Superior temporal gyrus (tissue), 1 donor: ENCODE measurements at regions not wholly inside any gene's neighbourhood (a gene's known extent, or its start where the extent isn't known, plus 50 kb on each side); places are given as distances from the start of the nearest gene placed in this dataset.
"Not testable (repeated sequence)": the region's sequence is repeated elsewhere in the genome, so short reads cannot be mapped to it uniquely, and the experiment has no call there.

Experiments used
- DNase-seq: peaks from one replicate; pipeline ENCODE4 v3.0.0-alpha.2; 2016; ENCODE audit errors: extremely low spot score

GRCh38 chr11:42762348-42762747 is 549.4 kb upstream of the API5 start:
- no peak for DNase-seq

GRCh38 chr11:42764936-42765335 is 546.9 kb upstream of the API5 start:
- no peak for DNase-seq

GRCh38 chr11:42768576-42768975 is 543.2 kb upstream of the API5 start:
- no peak for DNase-seq

- peak; percentile 83 for DNase-seq
Observed at GRCh38 chr11:42770444-42771065, 541.2 kb upstream of the API5 start.

DNA sequence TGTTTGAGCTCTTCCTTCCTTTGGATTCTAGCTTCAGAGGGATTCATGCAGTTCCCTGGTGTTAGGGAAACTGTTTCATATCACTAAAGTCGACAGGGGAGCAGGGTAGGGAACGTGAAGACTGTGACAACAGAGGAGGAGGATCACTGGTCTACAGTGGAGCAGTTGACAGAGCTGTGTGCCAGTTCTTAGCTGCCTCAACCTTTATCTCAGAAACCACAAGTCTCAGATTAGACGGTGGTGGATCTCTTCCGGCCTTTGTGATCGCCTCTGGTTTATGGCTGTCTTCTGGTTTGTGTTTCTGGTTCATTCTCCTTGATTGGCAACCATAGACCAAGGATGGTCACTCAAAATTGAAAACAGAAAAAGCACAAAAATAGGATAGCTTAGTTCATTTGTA is 538.9 kb upstream of the API5 start:
- DNase-seq = no peak

DNA sequence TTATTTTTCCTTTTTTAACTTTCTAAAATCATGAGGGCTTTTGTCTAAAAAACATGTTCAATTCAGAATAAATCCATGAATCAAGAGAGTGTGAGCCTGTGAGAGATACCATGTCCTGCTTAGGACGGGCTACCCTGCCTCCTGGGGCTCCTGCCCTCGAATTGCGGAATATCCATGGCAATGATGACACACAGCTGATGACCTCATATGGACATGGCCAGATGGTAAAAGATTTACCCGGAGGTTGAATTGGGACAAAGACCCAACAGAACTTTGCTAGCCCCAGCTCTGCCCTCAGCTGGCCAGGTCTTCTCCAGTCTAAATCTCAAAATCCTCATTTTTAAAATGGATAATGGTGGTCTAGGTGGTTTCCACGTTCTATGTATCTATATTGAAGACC is 538.1 kb upstream of the API5 start:
- no peak for DNase-seq

GRCh38 chr11:42774567-42774966 is 537.2 kb upstream of the API5 start:
- DNase-seq = no peak

GRCh38 chr11:42777776-42778175 is 534.0 kb upstream of the API5 start:
- no peak for DNase-seq

DNA sequence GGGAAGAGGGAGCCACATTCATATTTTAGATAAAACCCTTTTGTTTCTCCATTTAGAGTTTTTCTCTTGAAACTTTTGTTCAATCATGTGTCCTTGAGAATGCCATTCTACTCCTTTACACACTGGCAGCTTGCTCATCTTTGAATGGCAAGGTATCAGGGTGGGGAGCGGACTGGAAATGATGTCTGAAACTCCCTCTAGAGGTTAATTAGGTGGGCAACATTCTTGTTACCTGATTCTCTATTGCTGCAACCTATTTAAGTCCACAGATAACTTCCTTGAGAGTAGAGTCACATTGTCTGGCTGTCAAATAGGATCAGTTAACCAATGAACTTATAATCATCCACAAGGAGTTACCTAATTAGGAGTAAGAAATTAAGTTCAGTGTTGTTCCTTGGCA is 533.6 kb upstream of the API5 start:
- DNase-seq = no peak

DNA sequence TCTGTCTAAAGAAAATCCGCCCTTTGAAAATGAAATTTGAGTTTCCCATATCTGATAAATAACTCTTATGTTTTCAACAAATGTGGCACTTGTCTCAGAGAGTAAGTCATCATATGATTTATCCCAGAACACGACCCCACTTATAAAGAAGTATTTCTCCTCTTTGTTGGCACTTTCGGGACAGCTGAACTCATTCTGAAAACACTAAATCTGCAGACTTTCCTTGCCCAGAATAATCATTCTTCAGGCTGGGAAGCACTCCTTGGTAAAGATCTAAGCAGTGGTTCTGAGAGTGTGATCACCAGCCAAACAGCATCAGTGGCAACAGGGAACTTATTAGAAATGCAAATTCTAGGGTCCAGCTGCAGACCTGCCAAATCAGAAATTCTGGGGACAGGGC is 532.2 kb upstream of the API5 start:
- DNase-seq = peak; percentile 33

DNA sequence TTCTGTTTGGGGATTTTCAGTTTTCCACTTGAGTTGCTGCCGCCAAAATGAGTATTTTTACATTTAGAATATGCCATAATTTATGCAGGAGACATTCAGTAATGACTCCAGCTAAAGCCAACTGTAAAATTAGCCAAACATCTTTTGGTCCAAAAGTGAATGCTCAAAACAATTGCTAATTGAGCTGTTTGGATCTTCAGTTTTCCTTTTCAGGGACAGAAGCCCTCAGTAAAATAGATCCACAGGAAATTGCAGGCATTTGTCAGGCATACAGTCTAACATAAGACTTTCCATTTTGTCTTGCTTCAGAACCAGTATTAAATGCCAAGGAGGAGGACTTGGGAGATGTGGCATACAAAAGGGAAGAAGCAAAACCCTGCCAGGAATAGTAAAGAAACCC is 524.8 kb upstream of the API5 start:
- DNase-seq = no peak

DNA sequence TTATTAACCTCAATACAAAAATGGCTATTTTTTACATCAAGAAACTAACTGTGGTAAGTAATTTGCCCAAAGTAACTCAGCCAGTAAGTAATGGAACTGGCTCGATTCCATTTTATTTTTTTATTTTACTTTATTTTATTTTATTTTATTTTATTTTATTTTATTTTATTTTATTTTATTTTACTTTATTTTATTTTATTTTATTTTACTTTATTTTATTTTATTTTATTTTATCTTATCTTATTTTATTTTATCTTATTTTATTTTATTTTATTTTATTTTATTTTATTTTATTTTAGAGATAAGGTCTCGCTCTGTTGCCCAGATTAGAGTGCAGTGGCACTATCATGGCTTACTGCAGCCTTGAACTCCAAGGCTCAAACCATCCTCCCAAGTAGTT is 516.3 kb upstream of the API5 start:
- DNase-seq = not testable (repeated sequence)

GRCh38 chr11:42800041-42800440 is 511.8 kb upstream of the API5 start:
- peak; percentile 61 for DNase-seq

GRCh38 chr11:42802201-42802899 is 509.4 kb upstream of the API5 start:
- no peak for DNase-seq

- no peak for DNase-seq
Observed at GRCh38 chr11:42806191-42806590, 505.6 kb upstream of the API5 start.

- no peak for DNase-seq
Observed at GRCh38 chr11:42812361-42812760, 499.4 kb upstream of the API5 start.

- no peak for DNase-seq
Observed at GRCh38 chr11:42812960-42813359, 498.8 kb upstream of the API5 start.

DNA sequence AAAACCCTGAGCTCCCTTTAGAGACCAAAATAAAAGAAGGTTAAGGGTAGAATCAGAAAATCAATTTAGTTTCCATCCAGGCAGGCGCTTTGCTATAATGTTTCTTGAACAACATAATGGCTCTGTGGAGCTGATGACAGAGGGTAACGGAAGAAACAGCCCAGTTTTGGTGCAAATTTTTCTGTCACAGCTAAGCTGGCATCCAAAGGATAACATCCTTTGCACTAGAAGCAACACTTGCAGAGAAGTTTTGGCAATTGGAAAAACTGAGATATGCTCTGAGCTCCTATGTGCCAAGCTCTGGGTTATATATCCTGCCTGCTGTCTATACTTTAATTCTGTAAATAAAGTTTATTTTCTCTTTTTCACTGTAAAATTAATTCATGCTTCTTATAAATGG is 495.3 kb upstream of the API5 start:
- no peak for DNase-seq

DNA sequence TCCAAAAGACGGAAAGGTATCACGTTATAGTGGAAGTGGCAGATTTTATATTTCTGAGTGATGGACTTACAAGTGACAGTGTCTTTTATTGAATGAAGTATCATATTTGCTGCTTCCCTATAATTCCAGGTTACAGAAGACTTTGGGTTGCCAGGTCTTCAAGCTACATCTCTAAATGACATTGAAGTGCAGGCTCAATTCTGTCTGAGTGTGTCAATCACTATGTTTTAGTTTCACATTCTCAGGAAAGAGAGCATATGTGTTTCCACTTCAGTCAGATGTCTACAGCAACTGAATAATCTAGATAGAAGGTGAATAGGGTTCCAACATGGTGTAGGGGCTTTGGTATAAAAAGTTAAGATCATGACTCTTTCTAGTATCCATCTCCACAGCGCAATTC is 492.7 kb upstream of the API5 start:
- no peak for DNase-seq

GRCh38 chr11:42822188-42822587 is 489.6 kb upstream of the API5 start:
- DNase-seq = not testable (repeated sequence)

DNA sequence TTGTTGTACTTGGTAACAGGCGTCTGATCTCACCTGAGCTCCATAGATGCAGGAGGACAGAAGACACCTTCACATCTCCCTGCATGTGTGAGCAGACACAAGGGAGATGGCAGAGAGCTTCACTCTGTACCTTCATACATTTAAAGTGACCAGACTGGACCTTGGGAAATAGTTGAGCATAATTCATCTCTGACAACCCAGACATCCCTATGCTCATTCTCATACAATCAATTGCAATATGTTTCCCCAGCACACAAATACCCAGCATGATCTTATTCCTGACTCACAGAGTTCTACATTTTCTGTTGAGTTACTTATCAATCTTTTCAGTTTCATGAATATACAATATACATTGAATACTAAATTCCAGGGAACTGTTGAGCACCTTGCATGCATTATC is 488.2 kb upstream of the API5 start:
- DNase-seq = no peak

DNA sequence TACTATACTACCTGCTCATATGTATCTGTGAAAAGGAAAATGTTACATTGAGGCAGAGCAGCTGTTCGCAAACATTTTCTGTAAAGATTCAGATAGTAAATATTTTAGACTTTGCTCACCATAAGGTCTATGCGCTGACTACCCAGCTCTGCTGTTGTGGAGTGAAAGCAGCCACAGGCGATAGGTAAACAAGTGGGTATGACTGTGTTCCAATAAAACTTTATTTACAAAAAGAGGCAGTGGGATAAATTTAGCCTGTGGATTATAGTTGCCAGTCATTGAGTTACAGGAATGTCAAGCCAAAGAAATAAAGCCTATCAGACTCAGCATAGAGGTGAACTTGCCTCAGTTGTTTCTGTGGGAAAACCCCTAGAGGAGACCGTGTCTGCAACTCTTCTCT is 487.7 kb upstream of the API5 start:
- DNase-seq = no peak

GRCh38 chr11:42825598-42825997 is 486.2 kb upstream of the API5 start:
- DNase-seq = no peak

GRCh38 chr11:42827845-42828244 is 484.0 kb upstream of the API5 start:
- DNase-seq = no peak
